ENCODE measurements at regions not wholly inside any gene's neighbourhood (a gene's known extent, or its start where the extent isn't known, plus 50 kb on each side); places are given as distances from the start of the nearest gene placed in this dataset.

DNA sequence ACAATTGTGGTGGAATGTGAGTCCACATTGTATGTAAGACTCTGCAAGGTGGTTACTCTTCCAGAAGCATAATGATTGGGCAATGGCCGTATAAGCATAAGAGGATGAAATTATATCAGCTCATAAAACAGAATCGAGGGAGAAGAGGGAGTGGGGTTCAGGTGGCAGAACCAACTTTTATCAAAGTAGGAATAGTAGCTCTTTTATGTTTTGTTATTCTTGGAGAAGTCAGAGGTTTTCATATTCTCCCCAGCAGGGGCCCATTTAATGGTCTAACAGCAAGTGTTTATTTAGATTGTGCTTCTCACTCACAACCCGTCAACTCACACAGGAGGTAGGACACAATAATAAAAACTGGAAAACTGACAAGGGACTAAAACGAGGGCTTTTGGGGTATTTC lies 291.3 kb upstream of the CD180 start:
- Histone ChIP-seq H2AFZ (ENCODE audit: low read depth, low read length, poor library complexity, severe bottlenecking) (no peak overlapping the region), H3K4me2 (ENCODE audit: low read length) (no peak overlapping the region), H3K27me3 (ENCODE audit: insufficient read depth, low read length) (no peaks in the 10 kb centered on the region), H3K36me3 (ENCODE audit: control insufficient read depth in 1 of 2, insufficient read depth in 2 of 2, low read length in 2 of 2) (no peaks in the 10 kb centered on the region), H3K9me2 (ENCODE audit: insufficient read depth) (no peaks in the 10 kb centered on the region), H3K27ac (ENCODE audit: low read depth, low read length) (no peak overlapping the region), H3K9me3 (ENCODE audit: control insufficient read depth in 1 of 2, insufficient read depth in 1 of 2, low read depth in 1 of 2, low read length in 2 of 2) (no peaks in the 10 kb centered on the region; a peak in 1 of 4 replicates), H3K9ac (ENCODE audit: low read length) (no peak overlapping the region), H3K79me2 (ENCODE audit: insufficient read depth, low read length) (no peaks in the 10 kb centered on the region), H3K4me3 (replicated peaks in 1 of 2; ENCODE audit: low read depth in 1 of 2, low read length in 2 of 2) (no peak overlapping the region), H3K4me1 (ENCODE audit: control insufficient read depth in 1 of 2, insufficient read depth in 2 of 2, low read length in 2 of 2) (no peaks in the 10 kb centered on the region), H4K20me1 (ENCODE audit: insufficient read depth) (no peaks in the 10 kb centered on the region)
- TF ChIP-seq CEBPB (IDR thresholded peaks at IDR 0.05; ENCODE audit: low read depth) (no peak), TCF7L2 (IDR thresholded peaks at IDR 0.05; ENCODE audit: borderline replicate concordance, extremely low read depth, insufficient read depth, insufficient read length) (no peak), JUND (IDR thresholded peaks at IDR 0.05) (no peak), EZH2phosphoT487 (IDR thresholded peaks at IDR 0.05; ENCODE audit: borderline replicate concordance) (no peak), SRF (IDR thresholded peaks at IDR 0.05; ENCODE audit: low read depth) (no peak), POLR2A (IDR thresholded peaks at IDR 0.05; ENCODE audit: borderline replicate concordance, extremely low read depth, insufficient read depth, insufficient read length) (no peak), POLR2AphosphoS5 (IDR thresholded peaks at IDR 0.05; ENCODE audit: low read depth, low read length) (no peak), SP1 (IDR thresholded peaks at IDR 0.05; ENCODE audit: low read depth) (no peak), ELF1 (IDR thresholded peaks at IDR 0.05; ENCODE audit: borderline replicate concordance, low read depth) (no peak), CBX3 (IDR thresholded peaks at IDR 0.05; ENCODE audit: low read depth) (no peak), RAD21 (IDR thresholded peaks at IDR 0.05; ENCODE audit: low read depth) (no peak), FOSL1 (IDR thresholded peaks at IDR 0.05; ENCODE audit: low read depth) (no peak), ZNF274 (IDR thresholded peaks at IDR 0.05; ENCODE audit: low read depth, low read length) (no peak), EGR1 (IDR thresholded peaks at IDR 0.05; ENCODE audit: low read depth) (no peak), EZH2 (IDR thresholded peaks at IDR 0.05) (no peak)
- TF ChIP-seq, protein P1, sequence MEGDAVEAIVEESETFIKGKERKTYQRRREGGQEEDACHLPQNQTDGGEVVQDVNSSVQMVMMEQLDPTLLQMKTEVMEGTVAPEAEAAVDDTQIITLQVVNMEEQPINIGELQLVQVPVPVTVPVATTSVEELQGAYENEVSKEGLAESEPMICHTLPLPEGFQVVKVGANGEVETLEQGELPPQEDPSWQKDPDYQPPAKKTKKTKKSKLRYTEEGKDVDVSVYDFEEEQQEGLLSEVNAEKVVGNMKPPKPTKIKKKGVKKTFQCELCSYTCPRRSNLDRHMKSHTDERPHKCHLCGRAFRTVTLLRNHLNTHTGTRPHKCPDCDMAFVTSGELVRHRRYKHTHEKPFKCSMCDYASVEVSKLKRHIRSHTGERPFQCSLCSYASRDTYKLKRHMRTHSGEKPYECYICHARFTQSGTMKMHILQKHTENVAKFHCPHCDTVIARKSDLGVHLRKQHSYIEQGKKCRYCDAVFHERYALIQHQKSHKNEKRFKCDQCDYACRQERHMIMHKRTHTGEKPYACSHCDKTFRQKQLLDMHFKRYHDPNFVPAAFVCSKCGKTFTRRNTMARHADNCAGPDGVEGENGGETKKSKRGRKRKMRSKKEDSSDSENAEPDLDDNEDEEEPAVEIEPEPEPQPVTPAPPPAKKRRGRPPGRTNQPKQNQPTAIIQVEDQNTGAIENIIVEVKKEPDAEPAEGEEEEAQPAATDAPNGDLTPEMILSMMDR (IDR thresholded peaks at IDR 0.05 in 2 of 3, conservative IDR thresholded peaks at IDR 0.05 in 1 of 3; ENCODE audit: borderline replicate concordance in 1 of 3, insufficient read depth in 1 of 3, low read depth in 2 of 3, low read length in 2 of 3), result no peak
- TF ChIP-seq, protein P2, sequence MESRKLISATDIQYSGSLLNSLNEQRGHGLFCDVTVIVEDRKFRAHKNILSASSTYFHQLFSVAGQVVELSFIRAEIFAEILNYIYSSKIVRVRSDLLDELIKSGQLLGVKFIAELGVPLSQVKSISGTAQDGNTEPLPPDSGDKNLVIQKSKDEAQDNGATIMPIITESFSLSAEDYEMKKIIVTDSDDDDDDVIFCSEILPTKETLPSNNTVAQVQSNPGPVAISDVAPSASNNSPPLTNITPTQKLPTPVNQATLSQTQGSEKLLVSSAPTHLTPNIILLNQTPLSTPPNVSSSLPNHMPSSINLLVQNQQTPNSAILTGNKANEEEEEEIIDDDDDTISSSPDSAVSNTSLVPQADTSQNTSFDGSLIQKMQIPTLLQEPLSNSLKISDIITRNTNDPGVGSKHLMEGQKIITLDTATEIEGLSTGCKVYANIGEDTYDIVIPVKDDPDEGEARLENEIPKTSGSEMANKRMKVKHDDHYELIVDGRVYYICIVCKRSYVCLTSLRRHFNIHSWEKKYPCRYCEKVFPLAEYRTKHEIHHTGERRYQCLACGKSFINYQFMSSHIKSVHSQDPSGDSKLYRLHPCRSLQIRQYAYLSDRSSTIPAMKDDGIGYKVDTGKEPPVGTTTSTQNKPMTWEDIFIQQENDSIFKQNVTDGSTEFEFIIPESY (IDR thresholded peaks at IDR 0.05; ENCODE audit: extremely low read depth, insufficient replicate concordance, low read length), result no peak
- TF ChIP-seq, protein P3, sequence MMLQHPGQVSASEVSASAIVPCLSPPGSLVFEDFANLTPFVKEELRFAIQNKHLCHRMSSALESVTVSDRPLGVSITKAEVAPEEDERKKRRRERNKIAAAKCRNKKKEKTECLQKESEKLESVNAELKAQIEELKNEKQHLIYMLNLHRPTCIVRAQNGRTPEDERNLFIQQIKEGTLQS (IDR thresholded peaks at IDR 0.05), result no peak
- TF ChIP-seq, protein P4, sequence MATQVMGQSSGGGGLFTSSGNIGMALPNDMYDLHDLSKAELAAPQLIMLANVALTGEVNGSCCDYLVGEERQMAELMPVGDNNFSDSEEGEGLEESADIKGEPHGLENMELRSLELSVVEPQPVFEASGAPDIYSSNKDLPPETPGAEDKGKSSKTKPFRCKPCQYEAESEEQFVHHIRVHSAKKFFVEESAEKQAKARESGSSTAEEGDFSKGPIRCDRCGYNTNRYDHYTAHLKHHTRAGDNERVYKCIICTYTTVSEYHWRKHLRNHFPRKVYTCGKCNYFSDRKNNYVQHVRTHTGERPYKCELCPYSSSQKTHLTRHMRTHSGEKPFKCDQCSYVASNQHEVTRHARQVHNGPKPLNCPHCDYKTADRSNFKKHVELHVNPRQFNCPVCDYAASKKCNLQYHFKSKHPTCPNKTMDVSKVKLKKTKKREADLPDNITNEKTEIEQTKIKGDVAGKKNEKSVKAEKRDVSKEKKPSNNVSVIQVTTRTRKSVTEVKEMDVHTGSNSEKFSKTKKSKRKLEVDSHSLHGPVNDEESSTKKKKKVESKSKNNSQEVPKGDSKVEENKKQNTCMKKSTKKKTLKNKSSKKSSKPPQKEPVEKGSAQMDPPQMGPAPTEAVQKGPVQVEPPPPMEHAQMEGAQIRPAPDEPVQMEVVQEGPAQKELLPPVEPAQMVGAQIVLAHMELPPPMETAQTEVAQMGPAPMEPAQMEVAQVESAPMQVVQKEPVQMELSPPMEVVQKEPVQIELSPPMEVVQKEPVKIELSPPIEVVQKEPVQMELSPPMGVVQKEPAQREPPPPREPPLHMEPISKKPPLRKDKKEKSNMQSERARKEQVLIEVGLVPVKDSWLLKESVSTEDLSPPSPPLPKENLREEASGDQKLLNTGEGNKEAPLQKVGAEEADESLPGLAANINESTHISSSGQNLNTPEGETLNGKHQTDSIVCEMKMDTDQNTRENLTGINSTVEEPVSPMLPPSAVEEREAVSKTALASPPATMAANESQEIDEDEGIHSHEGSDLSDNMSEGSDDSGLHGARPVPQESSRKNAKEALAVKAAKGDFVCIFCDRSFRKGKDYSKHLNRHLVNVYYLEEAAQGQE (IDR thresholded peaks at IDR 0.05; ENCODE audit: low read depth), result no peak
- TF ChIP-seq, protein P5, sequence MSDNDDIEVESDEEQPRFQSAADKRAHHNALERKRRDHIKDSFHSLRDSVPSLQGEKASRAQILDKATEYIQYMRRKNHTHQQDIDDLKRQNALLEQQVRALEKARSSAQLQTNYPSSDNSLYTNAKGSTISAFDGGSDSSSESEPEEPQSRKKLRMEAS (IDR thresholded peaks at IDR 0.05), result no peak
- intact Hi-C loops (cut with micrococcal nuclease), result no loop called here
- no TSS peak for BruUV-seq (replicated peaks)
- ATAC-seq (no peak), DNase-seq (ENCODE audit: low read depth, low spot score) (no peak)
- ChIA-PET RAD21 (ENCODE audit: low non-redundant PET in 1 of 2, low total read pairs in 2 of 2, uncharacterized antibody in 2 of 2, unreplicated experiment in 2 of 2) (no interaction called here), POLR2A (no interaction called here), CTCF (interaction anchor here (0.9 to 1.1 kb wide), 2 partner anchors 15 to 241 kb away, joined by 3 read pairs; no protein-coding TSS in a partner anchor)
